ENCODE measurements at regions not wholly inside any gene's neighbourhood (a gene's known extent, or its start where the extent isn't known, plus 50 kb on each side); places are given as distances from the start of the nearest gene placed in this dataset.

- intact Hi-C loops (cut with micrococcal nuclease), result no loop called here
- no peak for TF ChIP-seq CTCF (IDR thresholded peaks at IDR 0.05; ENCODE audit: borderline replicate concordance)
These were observed 608.2 kb upstream of the CCDC54 start for GRCh38 chr3:106768941-106769480.

GRCh38 chr3:106773795-106774194, 603.4 kb upstream of the CCDC54 start:
- Histone ChIP-seq H3K27me3 (ENCODE audit: low read depth) (no peaks in the 10 kb centered on the region), H3K27ac (replicated peaks) (no peak overlapping the region), H3K9me3 (replicated peaks) (no peaks in the 10 kb centered on the region), H3K36me3 (no peaks in the 10 kb centered on the region), H3K4me1 (no peaks in the 10 kb centered on the region), H3K4me3 (no peak overlapping the region)
- intact Hi-C loops (cut with micrococcal nuclease), result no loop called here
- TF ChIP-seq CTCF (IDR thresholded peaks at IDR 0.05; ENCODE audit: borderline replicate concordance), result no peak
- no peak for DNase-seq

More at GRCh38 chr3:106768941-106769480, 608.2 kb upstream of the CCDC54 start:
- no peak for DNase-seq
- Histone ChIP-seq H3K27me3 (ENCODE audit: low read depth) (no peaks in the 10 kb centered on the region), H3K9me3 (replicated peaks) (no peaks in the 10 kb centered on the region), H3K27ac (replicated peaks) (no peak overlapping the region), H3K4me1 (no peaks in the 10 kb centered on the region), H3K36me3 (no peaks in the 10 kb centered on the region), H3K4me3 (no peak overlapping the region)

- no peaks in the 10 kb centered on the region for H3K27me3 ChIP-seq (ENCODE audit: low read depth)
- no peaks in the 10 kb centered on the region for H3K9me3 ChIP-seq (replicated peaks)
- no peak overlapping the region for H3K27ac ChIP-seq (replicated peaks)
- no peaks in the 10 kb centered on the region for H3K4me1 ChIP-seq
- no peak for TF ChIP-seq CTCF (IDR thresholded peaks at IDR 0.05; ENCODE audit: borderline replicate concordance)
- H3K4me3 ChIP-seq, result no peak overlapping the region
- H3K36me3 ChIP-seq, result no peaks in the 10 kb centered on the region
- intact Hi-C loops (cut with micrococcal nuclease), result no loop called here
- DNase-seq, result no peak
These were observed 594.0 kb upstream of the CCDC54 start for GRCh38 chr3:106783231-106783630.

GRCh38 chr3:106789276-106789675, 588.0 kb upstream of the CCDC54 start:
- Histone ChIP-seq H3K36me3 (no peaks in the 10 kb centered on the region), H3K4me3 (no peak overlapping the region), H3K9me3 (replicated peaks) (peaks cover 4% of the 10 kb centered on the region), H3K4me1 (no peaks in the 10 kb centered on the region), H3K27ac (replicated peaks) (no peak overlapping the region), H3K27me3 (ENCODE audit: low read depth) (no peaks in the 10 kb centered on the region)
- intact Hi-C loops (cut with micrococcal nuclease), result no loop called here
- no peak for DNase-seq
- no peak for TF ChIP-seq CTCF (IDR thresholded peaks at IDR 0.05; ENCODE audit: borderline replicate concordance)

- H3K36me3 ChIP-seq, result no peaks in the 10 kb centered on the region
- no peak overlapping the region for H3K4me3 ChIP-seq
- DNase-seq, result no peak
- H3K9me3 ChIP-seq (replicated peaks), result peaks cover 4% of the 10 kb centered on the region
- no peak for TF ChIP-seq CTCF (IDR thresholded peaks at IDR 0.05; ENCODE audit: borderline replicate concordance)
- no peaks in the 10 kb centered on the region for H3K4me1 ChIP-seq
- no peak overlapping the region for H3K27ac ChIP-seq (replicated peaks)
- H3K27me3 ChIP-seq (ENCODE audit: low read depth), result no peaks in the 10 kb centered on the region
- intact Hi-C loops (cut with micrococcal nuclease), result no loop called here
These were observed 584.5 kb upstream of the CCDC54 start for GRCh38 chr3:106792716-106793115.
